HG03565 (cell line): ENCODE measurements at regions not wholly inside any gene's neighbourhood (a gene's known extent, or its start where the extent isn't known, plus 50 kb on each side); places are given as distances from the start of the nearest gene placed in this dataset.

ENCODE experiments used
- ATAC-seq: cut with Tn5 transposase; IDR thresholded peaks from one replicate; pipeline ENCODE4 v1.9.1; 2021; ENCODE audit warnings: mild to moderate bottlenecking, moderate library complexity; ENCODE audit not compliant: unreplicated experiment

- no peak for ATAC-seq
Observed at GRCh38 chr3:158961911-158962310, 160.1 kb downstream of the MFSD1 start.

- no peak for ATAC-seq
Observed at GRCh38 chr3:158970006-158970405, 168.2 kb downstream of the MFSD1 start.

- no peak for ATAC-seq
Observed at GRCh38 chr3:158974904-158975303, 173.1 kb downstream of the MFSD1 start.

- no peak for ATAC-seq
Observed at GRCh38 chr3:158976966-158977365, 175.1 kb downstream of the MFSD1 start.

- ATAC-seq = no peak
Observed at GRCh38 chr3:158977497-158977896, 175.6 kb downstream of the MFSD1 start.

- no peak for ATAC-seq
Observed at GRCh38 chr3:158983216-158984099, 181.6 kb downstream of the MFSD1 start.

- ATAC-seq = no peak
Observed at GRCh38 chr3:158991146-158991705, 189.4 kb downstream of the MFSD1 start.

- ATAC-seq = no peak
Observed at GRCh38 chr3:158992463-158992862, 190.6 kb downstream of the MFSD1 start.

GRCh38 chr3:158994386-158994785 lies 192.5 kb downstream of the MFSD1 start:
- no peak for ATAC-seq

- no peak for ATAC-seq
Observed at GRCh38 chr3:159001711-159002110, 199.9 kb downstream of the MFSD1 start.

GRCh38 chr3:159005137-159005536 lies 203.3 kb downstream of the MFSD1 start:
- no peak for ATAC-seq

GRCh38 chr3:159007331-159007730 lies 205.5 kb downstream of the MFSD1 start:
- no peak for ATAC-seq

GRCh38 chr3:159008401-159008800 lies 206.5 kb downstream of the MFSD1 start:
- no peak for ATAC-seq

GRCh38 chr3:159018341-159018740 lies 216.5 kb downstream of the MFSD1 start:
- ATAC-seq = no peak

- no peak for ATAC-seq
Observed at GRCh38 chr3:159025733-159026132, 223.9 kb downstream of the MFSD1 start.

- ATAC-seq = no peak
Observed at GRCh38 chr3:159026510-159026909, 224.7 kb downstream of the MFSD1 start.

- ATAC-seq = no peak
Observed at GRCh38 chr3:159028706-159029105, 226.9 kb downstream of the MFSD1 start.

GRCh38 chr3:159029306-159030026 lies 227.6 kb downstream of the MFSD1 start:
- ATAC-seq = peak; percentile 79

- no peak for ATAC-seq
Observed at GRCh38 chr3:159030138-159030670, 228.3 kb downstream of the MFSD1 start.

GRCh38 chr3:159030886-159031679 lies 229.2 kb downstream of the MFSD1 start:
- no peak for ATAC-seq

- no peak for ATAC-seq
Observed at GRCh38 chr3:159032311-159032710, 230.5 kb downstream of the MFSD1 start.
